ENCODE measurements at regions not wholly inside any gene's neighbourhood (a gene's known extent, or its start where the extent isn't known, plus 50 kb on each side); places are given as distances from the start of the nearest gene placed in this dataset.

- no peaks in the 10 kb centered on the region for H3K79me2 ChIP-seq (ENCODE audit: insufficient read depth)
- POLR2A ChIA-PET = no interaction called here
- no peaks in the 10 kb centered on the region for H3K9me3 ChIP-seq
- no peaks in the 10 kb centered on the region for H3F3A ChIP-seq (replicated peaks; ENCODE audit: insufficient read depth)
- TF ChIP-seq USF1 (IDR thresholded peaks at IDR 0.05; ENCODE audit: borderline replicate concordance, low read depth) = no peak
- TF ChIP-seq RAD21 (IDR thresholded peaks at IDR 0.05; ENCODE audit: low read length) = no peak
- no peak overlapping the region for H3K4me3 ChIP-seq (ENCODE audit: low read depth in 2 of 2, low read length in 1 of 2)
- H3K27me3 ChIP-seq (ENCODE audit: insufficient read depth) = peaks cover 43% of the 10 kb centered on the region
- no peak for DNase-seq
- H3K27ac ChIP-seq (ENCODE audit: low read depth in 2 of 2, low read length in 1 of 2) = no peak overlapping the region
- H3K4me2 ChIP-seq = no peak overlapping the region
- H2AFZ ChIP-seq (ENCODE audit: low read depth) = no peak overlapping the region
- H3K9ac ChIP-seq = no peak overlapping the region
- H3K4me1 ChIP-seq (ENCODE audit: control insufficient read depth in 1 of 2, insufficient read depth in 2 of 2, low read depth in 1 of 2, low read length in 1 of 2) = peaks cover 0 to 23% of the 10 kb centered on the region in 2 experiments; a peak in 1 of 4 replicates
- no peaks in the 10 kb centered on the region for H3K36me3 ChIP-seq (replicated peaks in 1 of 2; ENCODE audit: control insufficient read depth in 1 of 2, insufficient read depth in 2 of 2, low read length in 1 of 2)
- H4K20me1 ChIP-seq (ENCODE audit: insufficient read depth) = no peaks in the 10 kb centered on the region
- WGBS (ENCODE audit: low lambda C conversion rate) = 60% methylated on average over 14 of the region's 14 CpGs
- no peaks in the 10 kb centered on the region for H3K9me2 ChIP-seq
- CTCF ChIA-PET = interaction anchor here (1.1 to 1.3 kb wide), 2 partner anchors 83 to 106 kb away, joined by 4 read pairs; no protein-coding TSS in a partner anchor
These were observed 148.4 kb upstream of the FAM20C start for GRCh38 chr7:43791-44540.

GRCh38 chr7:44541-44896, 147.9 kb upstream of the FAM20C start:
- TF ChIP-seq EP300 (IDR thresholded peaks at IDR 0.05; ENCODE audit: borderline replicate concordance in 1 of 2, low read depth in 1 of 2, low read length in 1 of 2) (no peak), RFX5 (IDR thresholded peaks at IDR 0.05; ENCODE audit: low read length) (no peak), TAF1 (IDR thresholded peaks at IDR 0.05; ENCODE audit: borderline replicate concordance, low read depth, low read length) (no peak), FOXM1 (IDR thresholded peaks at IDR 0.05; ENCODE audit: low read depth) (no peak), POLR2AphosphoS5 (IDR thresholded peaks at IDR 0.05; ENCODE audit: low read depth, low read length) (no peak), RCOR1 (IDR thresholded peaks at IDR 0.05; ENCODE audit: low read length) (no peak), USF2 (IDR thresholded peaks at IDR 0.05; ENCODE audit: borderline replicate concordance, low read depth, low read length) (no peak), GABPA (IDR thresholded peaks at IDR 0.05; ENCODE audit: low read depth) (no peak), FOXJ3 (CRISPR knock-in tag; IDR thresholded peaks at IDR 0.05) (no peak), NFIC (IDR thresholded peaks at IDR 0.05; ENCODE audit: borderline replicate concordance) (no peak), EZH2phosphoT487 (IDR thresholded peaks at IDR 0.05; ENCODE audit: borderline replicate concordance, low read depth) (no peak), CTCF (IDR thresholded peaks at IDR 0.05) (no peak), SMC3 (IDR thresholded peaks at IDR 0.05; ENCODE audit: low read depth, low read length) (no peak), RXRA (IDR thresholded peaks at IDR 0.05; ENCODE audit: borderline replicate concordance, low read depth) (no peak), USF1 (IDR thresholded peaks at IDR 0.05; ENCODE audit: borderline replicate concordance, low read depth) (no peak), FOSL2 (IDR thresholded peaks at IDR 0.05; ENCODE audit: borderline replicate concordance, low read depth) (no peak)
- CTCF ChIA-PET = no interaction called here
- H3K4me2 ChIP-seq = no peak overlapping the region

More at GRCh38 chr7:44541-44896, 147.9 kb upstream of the FAM20C start:
- peaks cover 43% of the 10 kb centered on the region for H3K27me3 ChIP-seq (ENCODE audit: insufficient read depth)
- H3K9ac ChIP-seq = no peak overlapping the region
- H3K4me1 ChIP-seq (ENCODE audit: control insufficient read depth in 1 of 2, insufficient read depth in 2 of 2, low read depth in 1 of 2, low read length in 1 of 2) = peaks cover 0 to 23% of the 10 kb centered on the region in 2 experiments; a peak in 1 of 4 replicates
- H3K79me2 ChIP-seq (ENCODE audit: insufficient read depth) = no peaks in the 10 kb centered on the region
- H4K20me1 ChIP-seq (ENCODE audit: insufficient read depth) = no peaks in the 10 kb centered on the region
- H3K9me2 ChIP-seq = no peaks in the 10 kb centered on the region
- POLR2A ChIA-PET = no interaction called here
- no peaks in the 10 kb centered on the region for H3K9me3 ChIP-seq
- H3K27ac ChIP-seq (ENCODE audit: low read depth in 2 of 2, low read length in 1 of 2) = no peak overlapping the region
- no peak overlapping the region for H3K4me3 ChIP-seq (ENCODE audit: low read depth in 2 of 2, low read length in 1 of 2)
- H3K36me3 ChIP-seq (replicated peaks in 1 of 2; ENCODE audit: control insufficient read depth in 1 of 2, insufficient read depth in 2 of 2, low read length in 1 of 2) = no peaks in the 10 kb centered on the region
- DNase-seq = no peak
- no peak overlapping the region for H2AFZ ChIP-seq (ENCODE audit: low read depth)
- no peaks in the 10 kb centered on the region for H3F3A ChIP-seq (replicated peaks; ENCODE audit: insufficient read depth)
- 70% methylated on average over 12 of the region's 12 CpGs for WGBS (ENCODE audit: low lambda C conversion rate)
